ENCODE measurements at regions not wholly inside any gene's neighbourhood (a gene's known extent, or its start where the extent isn't known, plus 50 kb on each side); places are given as distances from the start of the nearest gene placed in this dataset.

- no peak overlapping the region for H3K4me3 ChIP-seq (ENCODE audit: low read length in 3 of 3)
- no peak for TF ChIP-seq CTCF (IDR thresholded peaks at IDR 0.05; ENCODE audit: borderline replicate concordance, extremely low read depth, insufficient read depth)
- no peaks in the 10 kb centered on the region for H3K9me3 ChIP-seq (ENCODE audit: control insufficient read depth in 2 of 3, insufficient read depth in 1 of 3, low read length in 3 of 3)
- no peak for FAIRE-seq
- H3K4me1 ChIP-seq (ENCODE audit: control insufficient read depth in 2 of 3, insufficient read depth in 2 of 3, low read depth in 1 of 3, low read length in 3 of 3) = no peaks in the 10 kb centered on the region
- DNase-seq = no peak
- no peak overlapping the region for H3K9ac ChIP-seq (ENCODE audit: low read length in 3 of 3)
- no peaks in the 10 kb centered on the region for H3K27me3 ChIP-seq (ENCODE audit: control insufficient read depth, insufficient read depth, low read length)
- H3K27ac ChIP-seq (ENCODE audit: low read depth in 2 of 2, low read length in 2 of 2) = no peak overlapping the region
- no peaks in the 10 kb centered on the region for H3K36me3 ChIP-seq (ENCODE audit: control insufficient read depth in 2 of 3, insufficient read depth in 3 of 3, low read length in 3 of 3)
- intact Hi-C loops (cut with DNase I) = no loop called here
These were observed 176.6 kb upstream of the PTPRK start for GRCh38 chr6:128696691-128697689.

GRCh38 chr6:128694303-128695009 is 174.1 kb upstream of the PTPRK start:
- no peak for DNase-seq
- TF ChIP-seq CTCF (IDR thresholded peaks at IDR 0.05; ENCODE audit: borderline replicate concordance, extremely low read depth, insufficient read depth) = no peak
- Histone ChIP-seq H3K9ac (ENCODE audit: low read length in 3 of 3) (no peak overlapping the region), H3K36me3 (ENCODE audit: control insufficient read depth in 2 of 3, insufficient read depth in 3 of 3, low read length in 3 of 3) (no peaks in the 10 kb centered on the region), H3K4me3 (ENCODE audit: low read length in 3 of 3) (no peak overlapping the region), H3K27me3 (ENCODE audit: control insufficient read depth, insufficient read depth, low read length) (no peaks in the 10 kb centered on the region), H3K9me3 (ENCODE audit: control insufficient read depth in 2 of 3, insufficient read depth in 1 of 3, low read length in 3 of 3) (no peaks in the 10 kb centered on the region), H3K4me1 (ENCODE audit: control insufficient read depth in 2 of 3, insufficient read depth in 2 of 3, low read depth in 1 of 3, low read length in 3 of 3) (no peaks in the 10 kb centered on the region), H3K27ac (ENCODE audit: low read depth in 2 of 2, low read length in 2 of 2) (no peak overlapping the region)
- intact Hi-C loops (cut with DNase I) = no loop called here
- FAIRE-seq = no peak

- FAIRE-seq = no peak
- no peak for DNase-seq
- Histone ChIP-seq H3K36me3 (ENCODE audit: control insufficient read depth in 2 of 3, insufficient read depth in 3 of 3, low read length in 3 of 3) (no peaks in the 10 kb centered on the region), H3K27me3 (ENCODE audit: control insufficient read depth, insufficient read depth, low read length) (no peaks in the 10 kb centered on the region), H3K9ac (ENCODE audit: low read length in 3 of 3) (no peak overlapping the region), H3K9me3 (ENCODE audit: control insufficient read depth in 2 of 3, insufficient read depth in 1 of 3, low read length in 3 of 3) (peaks cover 0 to 3% (median 0%) of the 10 kb centered on the region in 3 donors), H3K4me1 (ENCODE audit: control insufficient read depth in 2 of 3, insufficient read depth in 2 of 3, low read depth in 1 of 3, low read length in 3 of 3) (no peaks in the 10 kb centered on the region), H3K4me3 (ENCODE audit: low read length in 3 of 3) (no peak overlapping the region), H3K27ac (ENCODE audit: low read depth in 2 of 2, low read length in 2 of 2) (no peak overlapping the region)
- no peak for TF ChIP-seq CTCF (IDR thresholded peaks at IDR 0.05; ENCODE audit: borderline replicate concordance, extremely low read depth, insufficient read depth)
- intact Hi-C loops (cut with DNase I) = no loop called here
These were observed 169.7 kb upstream of the PTPRK start for GRCh38 chr6:128690063-128690462.

All from kidney (tissue), 13 donors.